Coronary artery (tissue), 2 donors: ENCODE measurements at regions not wholly inside any gene's neighbourhood (a gene's known extent, or its start where the extent isn't known, plus 50 kb on each side); places are given as distances from the start of the nearest gene placed in this dataset.
"Not testable (repeated sequence)": the region's sequence is repeated elsewhere in the genome, so short reads cannot be mapped to it uniquely, and the experiment has no call there.

Experiments
- DNase-seq: peaks from one replicate; pipeline ENCODE4 v3.0.0-alpha.2; 2017; ENCODE audit warnings: low spot score
- H3K27ac ChIP-seq, 2 donors: fragments of 200-600 bp; sonication (generic); one replicate each; pipeline ENCODE4 v1.5.1; 2016 to 2019
- H3K4me3 ChIP-seq: fragments of 200-600 bp; sonication (generic); 2 replicates; pipeline ENCODE4 v1.5.1; 2016; ENCODE audit warnings: mild to moderate bottlenecking, moderate library complexity
- CTCF ChIP-seq: fragments of 200-600 bp; sonication (generic); IDR thresholded peaks from one replicate; pipeline ENCODE4 v1.5.1; 2019; ENCODE audit warnings: antibody characterized with exemption

- Histone ChIP-seq H3K4me3 (no peak overlapping the region), H3K27ac (peak overlapping the region in 1 of 2 donors; percentile 1)
- TF ChIP-seq CTCF, result no peak
- DNase-seq, result no peak
These were observed 69.1 kb downstream of the TNFAIP2 start for GRCh38 chr14:103192246-103192840.

- H3K27ac ChIP-seq, DNase-seq, H3K4me3 ChIP-seq: not testable (repeated sequence)
These were observed 69.6 kb downstream of the TNFAIP2 start for GRCh38 chr14:103192861-103193260.

- H3K4me3 ChIP-seq, H3K27ac ChIP-seq, DNase-seq: not testable (repeated sequence)
These were observed 70.2 kb downstream of the TNFAIP2 start for GRCh38 chr14:103193491-103193890.

- H3K27ac ChIP-seq, result no peak overlapping the region
- DNase-seq, result peak; percentile 28
- H3K4me3 ChIP-seq, result no peak overlapping the region
- TF ChIP-seq CTCF, result no peak
These were observed 71.2 kb downstream of the TNFAIP2 start for GRCh38 chr14:103194256-103195045.

GRCh38 chr14:103195828-103196615, 72.8 kb downstream of the TNFAIP2 start:
- DNase-seq, result peak; percentile 38
- TF ChIP-seq CTCF, result no peak
- no peak overlapping the region for H3K4me3 ChIP-seq
- H3K27ac ChIP-seq, result no peak overlapping the region

GRCh38 chr14:103196716-103197115, 73.5 kb downstream of the TNFAIP2 start:
- no peak for TF ChIP-seq CTCF
- Histone ChIP-seq H3K4me3 (no peak overlapping the region), H3K27ac (no peak overlapping the region)
- DNase-seq, result peak; percentile 59

GRCh38 chr14:103198131-103199105, 75.2 kb downstream of the TNFAIP2 start:
- Histone ChIP-seq H3K27ac (peak overlapping the region in 1 of 2 donors; percentile 76), H3K4me3 (no peak overlapping the region)
- TF ChIP-seq CTCF, result no peak
- peak; percentile 46 for DNase-seq
